Spinal cord (tissue), 9 donors: ENCODE measurements at regions not wholly inside any gene's neighbourhood (a gene's known extent, or its start where the extent isn't known, plus 50 kb on each side); places are given as distances from the start of the nearest gene placed in this dataset.

ENCODE experiments used
- DNase-seq, 6 donors: peaks; one replicate each; pipeline versions ENCODE4 v3.0.0 to v3.0.0-alpha.2; 2013 to 2015; ENCODE audit warnings: low spot score in 6 of 6, low read depth in 4 of 6
- H3K27ac ChIP-seq: one replicate; pipeline ENCODE4 v1.5.1; 2013; ENCODE audit warnings: low read depth, low read length, control low read depth
- H3K27me3 ChIP-seq: one replicate; pipeline ENCODE4 v1.6.1; 2013; ENCODE audit warnings: low read length; ENCODE audit not compliant: control insufficient read depth, insufficient read depth
- H3K36me3 ChIP-seq: one replicate; pipeline ENCODE4 v1.6.1; 2013; ENCODE audit warnings: low read length; ENCODE audit not compliant: control insufficient read depth, insufficient read depth
- H3K4me1 ChIP-seq: one replicate; pipeline ENCODE4 v1.6.1; 2013; ENCODE audit warnings: low read length; ENCODE audit not compliant: control insufficient read depth, insufficient read depth
- H3K4me3 ChIP-seq: one replicate; pipeline ENCODE4 v1.5.1; 2013; ENCODE audit warnings: low read depth, low read length, control low read depth
- H3K9me3 ChIP-seq: one replicate; pipeline ENCODE4 v1.6.1; 2013; ENCODE audit warnings: low read length; ENCODE audit not compliant: control insufficient read depth, insufficient read depth
- WGBS: methylation state at CpG from one replicate; pipeline ENCODE4 v1.1.5; 2013; ENCODE audit warnings: missing lambda C conversion rate; ENCODE audit not compliant: insufficient coverage; 5-methylcytosine and 5-hydroxymethylcytosine counted together
- donor health status: healthy.

- DNase-seq = no peak
- 83% methylated on average over 5 of the region's 6 CpGs for WGBS
- H3K36me3 ChIP-seq = no peaks in the 10 kb centered on the region
- H3K9me3 ChIP-seq = no peaks in the 10 kb centered on the region
- no peak overlapping the region for H3K27ac ChIP-seq
- no peak overlapping the region for H3K4me3 ChIP-seq
- H3K27me3 ChIP-seq = no peaks in the 10 kb centered on the region
- peaks cover 22% of the 10 kb centered on the region for H3K4me1 ChIP-seq
These were observed 89.2 kb downstream of the LIPG start for GRCh38 chr18:49651033-49651432.

- Histone ChIP-seq H3K4me3 (no peak overlapping the region), H3K27me3 (peaks cover 4% of the 10 kb centered on the region), H3K9me3 (no peaks in the 10 kb centered on the region), H3K4me1 (peaks cover 26% of the 10 kb centered on the region), H3K36me3 (no peaks in the 10 kb centered on the region), H3K27ac (no peak overlapping the region)
- 77% methylated on average over 7 of the region's 7 CpGs for WGBS
- no peak for DNase-seq
These were observed 88.6 kb downstream of the LIPG start for GRCh38 chr18:49650426-49650891.

- peaks cover 4% of the 10 kb centered on the region for H3K27me3 ChIP-seq
- H3K4me3 ChIP-seq = no peak overlapping the region
- WGBS = no CpG with 5 or more reads among the region's 3 CpGs
- H3K9me3 ChIP-seq = no peaks in the 10 kb centered on the region
- no peak overlapping the region for H3K27ac ChIP-seq
- peaks cover 26% of the 10 kb centered on the region for H3K4me1 ChIP-seq
- no peaks in the 10 kb centered on the region for H3K36me3 ChIP-seq
- DNase-seq = peak in 1 of 6 donors; percentile 31
These were observed 87.0 kb downstream of the LIPG start for GRCh38 chr18:49648811-49649210.
